CD4-positive, alpha-beta memory T cell (primary cell): ENCODE measurements at regions not wholly inside any gene's neighbourhood (a gene's known extent, or its start where the extent isn't known, plus 50 kb on each side); places are given as distances from the start of the nearest gene placed in this dataset.

Experiments used
- CTCF ChIA-PET: fragments of 350-600 bp; sonication (Branson Sonifier 250); formaldehyde crosslinking; loops from one replicate; lab custom pipeline; 2021; ENCODE audit warnings: inconsistent platforms; ENCODE audit not compliant: partially characterized antibody; lab: Charles Lee
- POLR2A ChIA-PET: fragments of 350-600 bp; sonication (Branson Sonifier 250); formaldehyde crosslinking; loops from one replicate; lab custom pipeline; 2021; ENCODE audit not compliant: partially characterized antibody; lab: Charles Lee
- DNase-seq, 5 donors: peaks; one replicate each; pipeline versions ENCODE4 v3.0.0 to v3.0.0-alpha.2; 2020 to 2022; ENCODE audit warnings: mixed read lengths in 1 of 5
- H3K27ac ChIP-seq: one replicate; pipeline ENCODE4 v1.7.0; 2013; ENCODE audit warnings: low read depth, low read length
- H3K27me3 ChIP-seq: 2 replicates; pipeline ENCODE4 v1.7.0; 2013; ENCODE audit warnings: mild to moderate bottlenecking, low read length, moderate library complexity; ENCODE audit not compliant: insufficient read depth
- H3K36me3 ChIP-seq: 2 replicates; pipeline ENCODE4 v1.7.0; 2013; ENCODE audit warnings: mild to moderate bottlenecking, low read length, moderate library complexity; ENCODE audit not compliant: insufficient read depth
- H3K4me1 ChIP-seq: 2 replicates; pipeline ENCODE4 v1.7.0; 2013; ENCODE audit warnings: mild to moderate bottlenecking, low read length, moderate library complexity; ENCODE audit not compliant: insufficient read depth
- H3K4me3 ChIP-seq, 2 donors: one replicate each; pipeline ENCODE4 v1.7.0; 2013; ENCODE audit warnings: low read length in 2 of 2, mild to moderate bottlenecking in 1 of 2
- H3K9me3 ChIP-seq, 2 donors: one replicate each; pipeline ENCODE4 v1.7.0; 2013; ENCODE audit warnings: low read length in 2 of 2, control low read depth in 1 of 2; ENCODE audit not compliant: control insufficient read depth in 1 of 2
- H3K27ac Mint-ChIP-seq, 7 donors: one replicate each; pipeline ENCODE4 v1.8.0; 2020 to 2021; ENCODE audit warnings: mixed read lengths in 7 of 7, mild to moderate bottlenecking in 6 of 7, inconsistent platforms in 3 of 7, moderate library complexity in 3 of 7
- H3K27me3 Mint-ChIP-seq, 2 donors: one replicate each; pipeline ENCODE4 v1.8.0; 2020 to 2021; ENCODE audit warnings: mixed read lengths in 2 of 2
- H3K36me3 Mint-ChIP-seq, 2 donors: one replicate each; pipeline ENCODE4 v1.8.0; 2020 to 2021; ENCODE audit warnings: mixed read lengths in 2 of 2, inconsistent platforms in 1 of 2, mild to moderate bottlenecking in 1 of 2
- H3K4me1 Mint-ChIP-seq, 4 donors: one replicate each; pipeline ENCODE4 v1.8.0; 2020 to 2021; ENCODE audit warnings: mixed read lengths in 4 of 4, mild to moderate bottlenecking in 1 of 4
- H3K4me3 Mint-ChIP-seq, 8 donors: one replicate each; pipeline ENCODE4 v1.8.0; 2020 to 2021; ENCODE audit warnings: mixed read lengths in 8 of 8, mild to moderate bottlenecking in 7 of 8, moderate library complexity in 6 of 8, inconsistent platforms in 3 of 8
- H3K9me3 Mint-ChIP-seq, 8 donors: one replicate each; pipeline ENCODE4 v1.8.0; 2020 to 2021; ENCODE audit warnings: mixed read lengths in 8 of 8, mild to moderate bottlenecking in 5 of 8, inconsistent platforms in 3 of 8, moderate library complexity in 1 of 8
- intact Hi-C: fragments of 100-400 bp; cut with micrococcal nuclease; formaldehyde crosslinking; loops from one replicate; pipeline ENCODE4 v1.15.1; 2023

DNA sequence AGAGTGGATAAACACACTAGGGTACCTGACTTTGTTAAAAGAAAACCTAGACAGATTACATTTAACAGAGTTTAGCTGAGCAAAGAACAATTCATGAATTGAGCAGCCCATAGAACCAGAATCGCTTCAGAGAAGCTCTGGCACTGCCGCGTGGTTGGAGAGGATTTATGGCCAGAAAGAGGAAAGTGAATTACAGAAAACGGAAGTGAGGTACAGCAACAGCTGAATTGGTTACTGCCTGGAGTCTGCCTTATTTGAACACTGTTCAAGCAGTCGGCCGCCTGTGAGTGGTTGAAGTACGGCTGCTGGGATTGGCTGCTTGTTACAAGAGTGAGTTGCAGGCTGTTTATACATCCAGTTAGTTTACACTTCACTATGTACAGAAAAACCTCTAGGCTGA lies 253.8 kb upstream of the CDYL start:
- peaks cover 0 to 6% (median 0%) of the 10 kb centered on the region in 8 donors for H3K9me3 Mint-ChIP-seq
- H3K27ac ChIP-seq = no peak overlapping the region
- ChIA-PET CTCF (no interaction called here), POLR2A (no interaction called here)
- H3K27me3 Mint-ChIP-seq = peaks cover 6 to 16% of the 10 kb centered on the region in 2 donors
- no peaks in the 10 kb centered on the region for H3K4me1 Mint-ChIP-seq
- no peaks in the 10 kb centered on the region for H3K36me3 Mint-ChIP-seq
- H3K27me3 ChIP-seq = no peaks in the 10 kb centered on the region
- H3K4me3 Mint-ChIP-seq = no peak overlapping the region
- no peaks in the 10 kb centered on the region for H3K4me1 ChIP-seq
- intact Hi-C loops = no loop called here
- no peak overlapping the region for H3K27ac Mint-ChIP-seq
- no peaks in the 10 kb centered on the region for H3K9me3 ChIP-seq
- H3K4me3 ChIP-seq = no peak overlapping the region
- no peak for DNase-seq
- H3K36me3 ChIP-seq = no peaks in the 10 kb centered on the region

DNA sequence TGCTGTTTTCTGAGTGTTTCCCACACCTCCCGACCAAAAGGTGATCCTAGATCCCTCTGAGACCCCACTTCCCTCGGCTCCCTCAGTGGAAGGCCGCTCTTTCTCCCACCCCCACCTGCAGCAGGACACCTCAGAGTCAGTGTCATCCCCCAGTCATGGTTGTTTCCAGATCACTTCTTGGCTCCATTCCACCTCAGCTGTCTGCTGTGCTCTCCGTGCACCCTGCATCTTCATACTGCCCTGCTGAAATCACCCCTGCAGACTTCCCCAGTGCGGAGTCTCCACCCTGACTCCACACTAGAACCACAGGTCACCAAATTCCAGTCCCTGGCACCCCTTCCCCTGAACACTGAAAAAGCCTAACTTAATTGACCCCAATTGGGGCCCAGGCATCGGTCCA lies 255.1 kb upstream of the CDYL start:
- no peak overlapping the region for H3K4me3 ChIP-seq

DNA sequence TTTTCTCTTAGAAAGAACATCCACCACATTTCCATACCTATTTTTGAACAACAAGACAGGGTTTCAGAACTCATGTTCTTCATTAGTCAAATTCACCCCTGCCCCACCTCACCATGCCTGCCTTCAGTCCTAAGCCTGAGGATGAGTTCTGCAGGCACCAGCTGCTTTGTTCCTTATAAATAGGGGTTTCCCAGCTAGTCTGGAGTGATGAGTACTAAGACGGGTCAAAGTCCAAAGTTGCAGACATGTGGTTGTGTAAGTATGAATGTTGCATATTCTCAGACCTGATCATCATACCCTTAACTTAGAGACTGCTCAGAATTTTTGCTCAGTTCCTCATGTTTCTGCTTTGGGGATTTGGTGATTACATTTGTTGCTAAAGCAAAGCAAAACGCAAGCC lies 257.7 kb upstream of the CDYL start:
- intact Hi-C loops = no loop called here
- H3K9me3 Mint-ChIP-seq = peaks cover 0 to 3% (median 0%) of the 10 kb centered on the region in 8 donors
- no peaks in the 10 kb centered on the region for H3K36me3 ChIP-seq
- no peak for DNase-seq
- H3K9me3 ChIP-seq = no peaks in the 10 kb centered on the region
- H3K27ac ChIP-seq = no peak overlapping the region
- POLR2A ChIA-PET = no interaction called here
- H3K27ac Mint-ChIP-seq = no peak overlapping the region
- no peaks in the 10 kb centered on the region for H3K4me1 ChIP-seq
- H3K4me1 Mint-ChIP-seq = no peaks in the 10 kb centered on the region
- no peaks in the 10 kb centered on the region for H3K36me3 Mint-ChIP-seq
- H3K4me3 Mint-ChIP-seq = no peak overlapping the region
- H3K27me3 Mint-ChIP-seq = peaks cover 4 to 11% of the 10 kb centered on the region in 2 donors
- H3K27me3 ChIP-seq = no peaks in the 10 kb centered on the region
- H3K4me3 ChIP-seq = no peak overlapping the region
- CTCF ChIA-PET = no interaction called here

More for the DNA sequence above, 255.1 kb upstream of the CDYL start:
- intact Hi-C loops = no loop called here
- H3K9me3 Mint-ChIP-seq = peaks cover 0 to 3% (median 0%) of the 10 kb centered on the region in 8 donors
- POLR2A ChIA-PET = no interaction called here
- Histone ChIP-seq H3K27me3 (no peaks in the 10 kb centered on the region), H3K4me1 (no peaks in the 10 kb centered on the region), H3K9me3 (no peaks in the 10 kb centered on the region), H3K36me3 (no peaks in the 10 kb centered on the region), H3K27ac (no peak overlapping the region)
- H3K4me3 Mint-ChIP-seq = no peak overlapping the region
- no peak overlapping the region for H3K27ac Mint-ChIP-seq
- CTCF ChIA-PET = no interaction called here
- no peak for DNase-seq
- H3K4me1 Mint-ChIP-seq = no peaks in the 10 kb centered on the region
- H3K27me3 Mint-ChIP-seq = peaks cover 4 to 14% of the 10 kb centered on the region in 2 donors
- H3K36me3 Mint-ChIP-seq = no peaks in the 10 kb centered on the region

DNA sequence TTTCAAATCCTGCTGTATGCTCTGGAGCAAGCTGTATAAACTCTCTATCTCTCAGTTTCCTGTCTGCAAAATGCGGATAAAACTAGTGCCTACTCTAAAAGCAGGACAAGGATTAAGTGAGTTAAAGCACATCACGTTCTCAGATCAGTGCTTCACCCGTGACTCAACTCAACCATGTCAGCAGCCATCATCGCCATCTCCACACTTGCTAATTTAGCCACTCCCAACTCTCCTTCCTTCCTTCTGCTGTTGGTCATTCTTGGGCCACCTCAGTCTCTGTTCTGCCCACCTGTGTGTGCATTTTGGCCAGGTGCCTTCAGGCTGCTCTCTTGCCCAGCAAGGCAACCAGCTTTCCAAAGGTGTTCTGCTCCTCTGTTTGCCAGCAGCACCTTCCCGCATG lies 260.0 kb upstream of the CDYL start:
- H3K9me3 Mint-ChIP-seq = peaks cover 0 to 7% (median 0%) of the 10 kb centered on the region in 8 donors
- Histone ChIP-seq H3K27ac (no peak overlapping the region), H3K9me3 (no peaks in the 10 kb centered on the region), H3K4me1 (no peaks in the 10 kb centered on the region), H3K4me3 (no peak overlapping the region), H3K27me3 (no peaks in the 10 kb centered on the region), H3K36me3 (no peaks in the 10 kb centered on the region)
- ChIA-PET CTCF (no interaction called here), POLR2A (no interaction called here)
- H3K27ac Mint-ChIP-seq = no peak overlapping the region
- no peak overlapping the region for H3K4me3 Mint-ChIP-seq
- no peaks in the 10 kb centered on the region for H3K36me3 Mint-ChIP-seq
- intact Hi-C loops = no loop called here
- H3K27me3 Mint-ChIP-seq = peaks cover 1 to 5% of the 10 kb centered on the region in 2 donors
- no peak for DNase-seq
- H3K4me1 Mint-ChIP-seq = no peaks in the 10 kb centered on the region

DNA sequence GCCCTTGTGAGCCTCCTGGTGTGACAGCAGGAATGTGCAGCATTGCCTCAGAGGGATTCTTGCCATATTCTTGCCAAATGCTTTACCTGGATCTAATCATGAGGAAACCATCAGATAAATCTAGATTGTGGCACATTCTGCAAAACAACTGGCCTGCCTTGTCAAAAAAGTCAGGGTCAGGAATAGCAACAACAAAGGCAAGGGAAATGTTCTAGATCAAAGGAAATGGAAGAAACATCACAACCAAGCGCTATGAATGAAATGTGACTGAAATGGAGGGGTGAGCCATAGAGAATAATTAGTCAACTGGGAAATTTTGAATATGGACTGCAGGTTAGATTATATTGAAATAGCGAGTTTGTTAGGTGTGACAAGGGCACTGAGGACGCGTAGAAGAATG lies 262.6 kb upstream of the CDYL start:
- ChIA-PET POLR2A (no interaction called here), CTCF (no interaction called here)
- intact Hi-C loops = no loop called here
- no peaks in the 10 kb centered on the region for H3K4me1 Mint-ChIP-seq
- H3K27ac Mint-ChIP-seq = no peak overlapping the region
- peaks cover 0 to 6% (median 0%) of the 10 kb centered on the region in 8 donors for H3K9me3 Mint-ChIP-seq
- no peak overlapping the region for H3K4me3 Mint-ChIP-seq
- Histone ChIP-seq H3K4me3 (no peak overlapping the region), H3K27me3 (no peaks in the 10 kb centered on the region), H3K27ac (no peak overlapping the region), H3K4me1 (no peaks in the 10 kb centered on the region), H3K9me3 (no peaks in the 10 kb centered on the region), H3K36me3 (no peaks in the 10 kb centered on the region)
- no peak for DNase-seq
- H3K36me3 Mint-ChIP-seq = no peaks in the 10 kb centered on the region
- peaks cover 0 to 4% of the 10 kb centered on the region in 2 donors for H3K27me3 Mint-ChIP-seq

DNA sequence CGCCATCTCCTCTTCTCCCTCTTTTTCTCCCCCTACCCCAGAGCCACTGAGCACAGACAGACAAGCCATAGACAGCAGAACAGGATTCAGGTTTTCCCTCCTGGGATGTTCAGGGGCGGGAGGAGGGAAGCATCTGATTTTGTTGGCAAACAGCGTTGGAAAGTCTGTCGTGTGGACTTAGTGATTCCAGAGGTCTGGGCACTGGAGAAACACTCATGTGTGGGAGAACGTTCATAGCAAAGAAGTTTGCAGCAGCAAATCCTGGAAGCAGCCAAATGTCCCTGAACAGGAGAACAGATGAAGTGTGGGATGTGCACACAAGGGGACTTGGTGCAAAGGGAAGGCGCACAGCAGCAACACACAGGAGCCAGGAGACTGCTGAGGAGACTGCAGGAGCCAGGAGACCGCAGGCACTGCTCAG lies 264.1 kb upstream of the CDYL start:
- no peak for DNase-seq
- H3K27me3 ChIP-seq = no peaks in the 10 kb centered on the region
- ChIA-PET POLR2A (no interaction called here), CTCF (no interaction called here)
- intact Hi-C loops = no loop called here
- H3K36me3 ChIP-seq = no peaks in the 10 kb centered on the region
- no peaks in the 10 kb centered on the region for H3K36me3 Mint-ChIP-seq
- H3K27me3 Mint-ChIP-seq = peaks cover 0 to 8% of the 10 kb centered on the region in 2 donors
- H3K27ac ChIP-seq = no peak overlapping the region
- no peaks in the 10 kb centered on the region for H3K9me3 ChIP-seq
- no peak overlapping the region for H3K27ac Mint-ChIP-seq
- H3K9me3 Mint-ChIP-seq = peaks cover 0 to 6% (median 0%) of the 10 kb centered on the region in 8 donors
- H3K4me1 Mint-ChIP-seq = no peaks in the 10 kb centered on the region
- no peak overlapping the region for H3K4me3 Mint-ChIP-seq
- H3K4me3 ChIP-seq = no peak overlapping the region
- H3K4me1 ChIP-seq = no peaks in the 10 kb centered on the region

DNA sequence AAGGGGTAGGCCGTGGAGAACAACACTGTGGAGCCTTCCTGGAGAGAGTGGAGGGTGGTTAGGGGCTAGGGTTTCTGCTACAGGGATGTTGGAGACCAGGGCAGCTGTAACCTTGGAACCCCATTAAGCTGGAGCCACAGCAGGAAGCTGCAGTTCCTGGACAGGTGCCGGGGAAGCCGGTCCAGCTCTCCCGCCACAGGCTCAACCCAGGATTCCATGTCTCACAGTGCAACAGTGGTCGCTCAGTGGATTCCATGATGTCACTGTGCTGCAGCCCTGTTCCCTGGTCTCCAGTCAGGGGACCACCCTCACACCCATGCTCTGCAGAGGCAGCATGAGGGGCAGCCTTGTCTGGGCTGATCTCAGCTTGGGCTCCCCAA lies 264.6 kb upstream of the CDYL start:
- Mint-ChIP-seq H3K36me3 (no peaks in the 10 kb centered on the region), H3K4me3 (no peak overlapping the region), H3K9me3 (peaks cover 0 to 6% (median 0%) of the 10 kb centered on the region in 8 donors), H3K4me1 (no peaks in the 10 kb centered on the region), H3K27ac (no peak overlapping the region), H3K27me3 (peaks cover 0 to 8% of the 10 kb centered on the region in 2 donors)
- Histone ChIP-seq H3K36me3 (no peaks in the 10 kb centered on the region), H3K27ac (no peak overlapping the region), H3K4me3 (no peak overlapping the region), H3K4me1 (no peaks in the 10 kb centered on the region), H3K27me3 (no peaks in the 10 kb centered on the region), H3K9me3 (no peaks in the 10 kb centered on the region)
- no peak for DNase-seq
- POLR2A ChIA-PET = no interaction called here
- CTCF ChIA-PET = no interaction called here
- intact Hi-C loops = no loop called here
